LNCAP (cell line): ENCODE measurements at regions not wholly inside any gene's neighbourhood (a gene's known extent, or its start where the extent isn't known, plus 50 kb on each side); places are given as distances from the start of the nearest gene placed in this dataset.

Source experiments
- CTCF ChIP-seq: fragments of 450-650 bp; IDR thresholded peaks from 2 replicates; pipeline ENCODE4 v1.5.1; 2017; ENCODE audit warnings: mild to moderate bottlenecking

GRCh38 chr4:181799561-181800069 is 443.6 kb upstream of the TENM3 start:
- no peak for TF ChIP-seq CTCF

GRCh38 chr4:181802207-181802606 is 441.0 kb upstream of the TENM3 start:
- no peak for TF ChIP-seq CTCF

GRCh38 chr4:181807771-181808170 is 435.4 kb upstream of the TENM3 start:
- no peak for TF ChIP-seq CTCF

GRCh38 chr4:181810711-181811110 is 432.5 kb upstream of the TENM3 start:
- TF ChIP-seq CTCF = no peak

- TF ChIP-seq CTCF = no peak
Observed at GRCh38 chr4:181819946-181820345, 423.3 kb upstream of the TENM3 start.

- no peak for TF ChIP-seq CTCF
Observed at GRCh38 chr4:181820553-181820952, 422.6 kb upstream of the TENM3 start.

GRCh38 chr4:181821039-181822004 is 421.9 kb upstream of the TENM3 start:
- no peak for TF ChIP-seq CTCF
